ENCODE measurements at regions not wholly inside any gene's neighbourhood (a gene's known extent, or its start where the extent isn't known, plus 50 kb on each side); places are given as distances from the start of the nearest gene placed in this dataset.

GRCh38 chr6:10343320-10343719 is 71.6 kb downstream of the TFAP2A start:
- ChIA-PET POLR2A (no interaction called here), CTCF (interaction anchor here (0.7 kb wide), 1 partner anchor 62 kb away, joined by 3 read pairs; no protein-coding TSS in a partner anchor)
- intact Hi-C loops (cut with micrococcal nuclease; ENCODE audit: unreplicated experiment) = no loop called here
- ATAC-seq = no peak
- in situ Hi-C loops (cut with HindIII; ENCODE audit: low pct_unique_long_range_greater_than_20kb, low sequenced_read_pairs) = no loop called here
- no peaks in the 10 kb centered on the region for H3K4me1 ChIP-seq (ENCODE audit: control insufficient read depth, insufficient read depth, low read length)
- DNase-seq (ENCODE audit: low read depth, low spot score) = no peak
- H3K4me3 ChIP-seq (ENCODE audit: low read depth in 2 of 2, low read length in 2 of 2) = no peak overlapping the region
- no peaks in the 10 kb centered on the region for H3K27me3 ChIP-seq (ENCODE audit: control insufficient read depth, insufficient read depth, low read length)
- no peak overlapping the region for H3K27ac ChIP-seq (ENCODE audit: low read length)
- H3K9me3 ChIP-seq (ENCODE audit: control insufficient read depth, insufficient read depth, low read depth, low read length) = no peaks in the 10 kb centered on the region
- no TSS peak for BruUV-seq (replicated peaks)
- no peaks in the 10 kb centered on the region for H3K36me3 ChIP-seq (ENCODE audit: control insufficient read depth, insufficient read depth, low read length)
- TF ChIP-seq POLR2AphosphoS5 (IDR thresholded peaks at IDR 0.05; ENCODE audit: low read depth, low read length) (no peak), REST (IDR thresholded peaks at IDR 0.05; ENCODE audit: insufficient read depth in 1 of 2, low read depth in 2 of 2, low read length in 1 of 2) (no peak), TCF7L2 (IDR thresholded peaks at IDR 0.05; ENCODE audit: low read depth, low read length) (no peak), CTCF (IDR thresholded peaks at IDR 0.05) (no peak; the same call in 1 of the 2 replicates), SIN3A (IDR thresholded peaks at IDR 0.05; ENCODE audit: borderline replicate concordance, insufficient read depth, low read depth, low read length) (no peak)

- no peaks in the 10 kb centered on the region for H3K27me3 ChIP-seq (ENCODE audit: control insufficient read depth, insufficient read depth, low read length)
- no peak overlapping the region for H3K4me3 ChIP-seq (ENCODE audit: low read depth in 2 of 2, low read length in 2 of 2)
- no peaks in the 10 kb centered on the region for H3K9me3 ChIP-seq (ENCODE audit: control insufficient read depth, insufficient read depth, low read depth, low read length)
- no peak for DNase-seq (ENCODE audit: low read depth, low spot score)
- no peak for ATAC-seq
- TF ChIP-seq CTCF (IDR thresholded peaks at IDR 0.05) (no peak), POLR2AphosphoS5 (IDR thresholded peaks at IDR 0.05; ENCODE audit: low read depth, low read length) (no peak), REST (IDR thresholded peaks at IDR 0.05; ENCODE audit: insufficient read depth in 1 of 2, low read depth in 2 of 2, low read length in 1 of 2) (no peak), TCF7L2 (IDR thresholded peaks at IDR 0.05; ENCODE audit: low read depth, low read length) (no peak), SIN3A (IDR thresholded peaks at IDR 0.05; ENCODE audit: borderline replicate concordance, insufficient read depth, low read depth, low read length) (no peak)
- in situ Hi-C loops (cut with HindIII; ENCODE audit: low pct_unique_long_range_greater_than_20kb, low sequenced_read_pairs) (no loop called here), intact Hi-C loops (cut with micrococcal nuclease; ENCODE audit: unreplicated experiment) (no loop called here)
- no peaks in the 10 kb centered on the region for H3K36me3 ChIP-seq (ENCODE audit: control insufficient read depth, insufficient read depth, low read length)
- ChIA-PET CTCF (interaction anchor here (0.6 to 0.7 kb wide), 2 partner anchors 18 to 71 kb away, joined by 3 to 4 read pairs; no protein-coding TSS in a partner anchor), POLR2A (no interaction called here)
- H3K27ac ChIP-seq (ENCODE audit: low read length) = no peak overlapping the region
- BruUV-seq (replicated peaks) = no TSS peak
- no peaks in the 10 kb centered on the region for H3K4me1 ChIP-seq (ENCODE audit: control insufficient read depth, insufficient read depth, low read length)
These were observed 73.3 kb downstream of the TFAP2A start for GRCh38 chr6:10341605-10342004.

All from Panc1 (cell line).